Right lobe of liver (tissue), 6 donors: ENCODE measurements at regions not wholly inside any gene's neighbourhood (a gene's known extent, or its start where the extent isn't known, plus 50 kb on each side); places are given as distances from the start of the nearest gene placed in this dataset.

Source experiments
- ATAC-seq, 4 donors: fragments of 200-7000 bp; cut with Tn5 transposase; one replicate each; pipeline ENCODE4 v1.9.1; 2020; ENCODE audit warnings: mild to moderate bottlenecking in 4 of 4, moderate library complexity in 4 of 4
- DNase-seq, 3 donors: peaks; one replicate each; pipeline ENCODE4 v3.0.0-alpha.2; 2020
- H3K27ac ChIP-seq, 3 donors: fragments of 200-600 bp; one replicate each; pipeline ENCODE4 v1.8.0; 2022
- H3K27me3 ChIP-seq, 2 donors: fragments of 200-600 bp; one replicate each; pipeline ENCODE4 v1.8.0; 2022
- H3K36me3 ChIP-seq, 4 donors: fragments of 200-600 bp; sonication (generic) in 1 of 4; one replicate each; pipeline versions ENCODE4 v1.5.1 to v1.8.0; 2017 to 2022; ENCODE audit warnings: control low read depth in 1 of 4
- H3K4me1 ChIP-seq, 4 donors: fragments of 200-600 bp; sonication (generic) in 1 of 4; one replicate each; pipeline versions ENCODE4 v1.5.1 to v1.8.0; 2017 to 2022; ENCODE audit warnings: control low read depth in 1 of 4
- H3K4me3 ChIP-seq, 3 donors: fragments of 200-600 bp; one replicate each; pipeline ENCODE4 v1.8.0; 2022
- H3K9me3 ChIP-seq, 4 donors: fragments of 200-600 bp; sonication (generic) in 1 of 4; one replicate each; pipeline versions ENCODE4 v1.5.1 to v1.8.0; 2017 to 2022; ENCODE audit warnings: control low read depth in 1 of 4
- POLR2A ChIP-seq: fragments of 450-650 bp; IDR thresholded peaks from one replicate; pipeline ENCODE4 v1.6.1; 2017; ENCODE audit warnings: antibody characterized with exemption, mild to moderate bottlenecking
- WGBS: methylation state at CpG from one replicate; pipeline ENCODE4 v1.1.6; 2018; ENCODE audit warnings: low coverage, low lambda C conversion rate; ENCODE audit not compliant: insufficient coverage; ENCODE audit errors: missing lambda C conversion rate; 5-methylcytosine and 5-hydroxymethylcytosine counted together
- intact Hi-C, 2 donors: fragments of 100-400 bp; cut with DNase I; formaldehyde crosslinking; loops; one replicate each; pipeline versions ENCODE4 v1.11.2 to v1.14.1; 2022
- TF ChIP-seq, protein P1 (sequence below), 4 donors: fragments of 200-600 bp in 3 of 4; fragments of 450-650 bp in 1 of 4; IDR thresholded peaks; one replicate each; pipeline versions ENCODE4 v1.5.1 to v1.8.0; 2016 to 2022; ENCODE audit warnings: antibody characterized with exemption in 4 of 4, mild to moderate bottlenecking in 2 of 4
- donor health status: DM: no; HTN: yes; CAD: no.
- donor health status: DM: no; HTN: no; CAD: no.
- donor health status: DM: no; HTN: no; CAD: no.
- donor health status: DM: no; HTN: yes; CAD: no.
- donor health status: DM: no; HTN: yes; CAD: no.

DNA sequence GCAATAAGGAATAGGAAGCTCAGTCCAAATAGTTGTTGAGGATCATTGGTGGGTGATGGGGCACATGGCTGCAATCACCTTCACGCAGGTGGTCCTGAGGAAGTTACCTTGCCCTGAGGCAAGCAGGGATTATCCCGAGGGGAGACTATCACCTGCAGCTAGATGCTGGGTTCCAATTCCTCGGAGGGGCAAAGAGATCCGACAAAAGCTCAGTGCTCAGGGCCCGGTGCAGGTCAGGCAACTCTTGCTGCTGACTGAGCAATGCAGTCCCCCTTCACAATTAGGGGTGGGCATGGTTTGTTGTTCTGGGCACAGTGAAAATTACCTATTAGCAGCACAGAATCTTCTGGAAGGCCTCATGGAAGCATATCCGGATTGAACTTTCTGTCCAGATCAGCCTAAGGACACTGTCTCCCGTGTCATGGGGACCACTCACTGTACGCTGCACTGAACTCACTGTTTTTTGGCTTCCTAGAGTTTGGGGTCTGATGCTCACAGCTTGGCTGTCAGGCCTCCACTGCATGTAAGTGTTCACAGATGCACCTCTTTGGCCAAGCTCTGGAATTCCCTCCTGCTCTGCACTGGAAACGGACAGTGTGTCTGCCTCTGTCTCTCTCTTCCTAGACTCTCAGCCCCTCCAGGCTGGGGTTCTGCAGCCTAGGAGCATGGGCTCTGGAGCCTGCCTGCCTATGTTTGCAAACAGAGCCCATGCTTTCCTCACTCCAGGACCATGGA lies 372.7 kb downstream of the ZNF536 start:
- Histone ChIP-seq H3K36me3 (no peaks in the 10 kb centered on the region), H3K27me3 (no peaks in the 10 kb centered on the region), H3K9me3 (no peaks in the 10 kb centered on the region), H3K27ac (no peak overlapping the region), H3K4me3 (no peak overlapping the region), H3K4me1 (no peaks in the 10 kb centered on the region)
- intact Hi-C loops = no loop called here
- DNase-seq = no peak
- TF ChIP-seq, protein P1, sequence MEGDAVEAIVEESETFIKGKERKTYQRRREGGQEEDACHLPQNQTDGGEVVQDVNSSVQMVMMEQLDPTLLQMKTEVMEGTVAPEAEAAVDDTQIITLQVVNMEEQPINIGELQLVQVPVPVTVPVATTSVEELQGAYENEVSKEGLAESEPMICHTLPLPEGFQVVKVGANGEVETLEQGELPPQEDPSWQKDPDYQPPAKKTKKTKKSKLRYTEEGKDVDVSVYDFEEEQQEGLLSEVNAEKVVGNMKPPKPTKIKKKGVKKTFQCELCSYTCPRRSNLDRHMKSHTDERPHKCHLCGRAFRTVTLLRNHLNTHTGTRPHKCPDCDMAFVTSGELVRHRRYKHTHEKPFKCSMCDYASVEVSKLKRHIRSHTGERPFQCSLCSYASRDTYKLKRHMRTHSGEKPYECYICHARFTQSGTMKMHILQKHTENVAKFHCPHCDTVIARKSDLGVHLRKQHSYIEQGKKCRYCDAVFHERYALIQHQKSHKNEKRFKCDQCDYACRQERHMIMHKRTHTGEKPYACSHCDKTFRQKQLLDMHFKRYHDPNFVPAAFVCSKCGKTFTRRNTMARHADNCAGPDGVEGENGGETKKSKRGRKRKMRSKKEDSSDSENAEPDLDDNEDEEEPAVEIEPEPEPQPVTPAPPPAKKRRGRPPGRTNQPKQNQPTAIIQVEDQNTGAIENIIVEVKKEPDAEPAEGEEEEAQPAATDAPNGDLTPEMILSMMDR (IDR thresholded peaks at IDR 0.05) = no peak
- TF ChIP-seq POLR2A = no peak
- 100% methylated on average over 1 of the region's 9 CpGs for WGBS
- no peak for ATAC-seq

DNA sequence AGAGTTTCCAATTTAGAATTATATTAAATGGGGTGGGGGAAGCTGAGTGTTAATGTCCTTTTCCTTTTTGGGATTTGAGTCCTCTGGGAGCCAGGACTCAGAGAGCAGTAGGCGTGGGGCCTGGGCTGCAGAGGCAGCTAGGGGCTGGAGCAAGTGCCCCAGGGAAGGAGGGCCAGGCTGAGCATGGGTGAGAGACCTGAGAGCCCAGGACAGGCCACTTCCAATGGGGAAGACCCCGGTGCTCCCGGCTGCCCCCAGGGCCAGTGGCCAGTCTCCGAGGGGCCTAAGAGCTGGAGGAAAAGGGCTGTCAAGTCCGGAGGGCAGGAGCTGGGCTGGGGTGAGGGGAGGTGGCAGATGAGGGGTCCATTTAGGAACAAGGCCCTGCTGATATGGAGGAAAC lies 371.5 kb downstream of the ZNF536 start:
- H3K27ac ChIP-seq = no peak overlapping the region

DNA sequence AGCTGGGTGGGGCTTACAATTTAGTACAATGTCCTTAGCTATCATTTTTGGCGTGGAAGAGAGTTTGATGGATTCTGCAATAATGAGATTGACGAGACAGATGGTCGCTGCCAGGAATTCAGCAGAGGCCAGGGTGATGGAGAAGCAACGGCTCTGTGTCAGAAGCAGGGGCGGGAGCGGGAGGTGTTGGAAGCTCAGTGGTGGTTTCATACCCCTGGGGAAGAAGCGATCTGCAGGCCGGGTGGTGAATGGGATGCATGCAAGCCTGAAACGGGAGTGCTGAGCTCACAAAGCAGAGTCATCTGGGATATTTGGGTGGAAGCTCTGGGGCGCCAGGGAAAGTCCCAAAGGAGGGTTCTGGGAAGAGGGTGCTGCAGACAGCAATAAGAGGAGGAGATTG lies 370.8 kb downstream of the ZNF536 start:
- Histone ChIP-seq H3K4me3 (no peak overlapping the region), H3K27me3 (no peaks in the 10 kb centered on the region), H3K4me1 (no peaks in the 10 kb centered on the region), H3K9me3 (no peaks in the 10 kb centered on the region), H3K36me3 (no peaks in the 10 kb centered on the region), H3K27ac (no peak overlapping the region)
- DNase-seq (no peak), ATAC-seq (no peak)
- intact Hi-C loops = no loop called here
- WGBS = 54% methylated on average over 9 of the region's 10 CpGs
- no peak for TF ChIP-seq POLR2A
- TF ChIP-seq, protein P1 (IDR thresholded peaks at IDR 0.05) = no peak

More for the DNA sequence above, 371.5 kb downstream of the ZNF536 start:
- DNase-seq = no peak
- no peak overlapping the region for H3K4me3 ChIP-seq
- no peaks in the 10 kb centered on the region for H3K36me3 ChIP-seq
- no peaks in the 10 kb centered on the region for H3K27me3 ChIP-seq
- TF ChIP-seq POLR2A = no peak
- TF ChIP-seq, protein P1 (IDR thresholded peaks at IDR 0.05) = no peak
- no peaks in the 10 kb centered on the region for H3K9me3 ChIP-seq
- WGBS = 50% methylated on average over 3 of the region's 5 CpGs
- intact Hi-C loops = no loop called here
- H3K4me1 ChIP-seq = no peaks in the 10 kb centered on the region
- ATAC-seq = no peak

DNA sequence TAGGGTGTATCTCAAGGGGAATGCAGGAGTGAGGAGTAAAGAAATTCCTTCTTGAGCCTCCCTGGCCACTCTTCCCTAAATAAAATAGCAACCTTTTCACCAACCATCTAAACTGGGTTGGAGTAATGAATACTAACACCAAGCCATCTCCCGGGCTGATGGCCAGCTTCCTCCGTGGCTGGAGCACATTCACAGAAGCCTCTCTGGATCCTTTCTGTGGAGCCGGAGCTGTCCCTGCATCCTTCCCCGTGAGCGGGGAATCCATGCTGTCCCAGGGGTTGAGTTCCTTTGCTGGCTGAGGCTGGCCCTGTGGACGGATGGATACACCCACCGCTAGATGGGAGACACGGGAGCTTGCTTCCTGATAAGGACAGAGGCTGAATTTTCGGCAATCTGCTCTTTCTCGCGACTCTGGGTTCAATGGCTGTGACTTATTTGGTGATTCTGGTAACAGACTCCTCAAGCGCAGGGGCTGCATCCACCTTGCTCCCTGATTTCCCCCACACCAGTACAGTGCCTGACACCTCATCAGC lies 370.3 kb downstream of the ZNF536 start:
- TF ChIP-seq, protein P1 (IDR thresholded peaks at IDR 0.05) = no peak
- no peak for TF ChIP-seq POLR2A
- ATAC-seq (no peak), DNase-seq (no peak)
- no peaks in the 10 kb centered on the region for H3K36me3 ChIP-seq
- 49% methylated on average over 3 of the region's 12 CpGs for WGBS
- H3K4me1 ChIP-seq = no peaks in the 10 kb centered on the region
- H3K27ac ChIP-seq = no peak overlapping the region
- no peaks in the 10 kb centered on the region for H3K27me3 ChIP-seq
- intact Hi-C loops = no loop called here
- no peaks in the 10 kb centered on the region for H3K9me3 ChIP-seq
- H3K4me3 ChIP-seq = no peak overlapping the region
